ENCODE measurements at regions not wholly inside any gene's neighbourhood (a gene's known extent, or its start where the extent isn't known, plus 50 kb on each side); places are given as distances from the start of the nearest gene placed in this dataset.

GRCh38 chr9:96087669-96088299 is 212.3 kb downstream of the ERCC6L2 start:
- DNase-seq (ENCODE audit: low read depth): no peak

GRCh38 chr9:96086936-96087571 is 211.6 kb downstream of the ERCC6L2 start:
- no peak for DNase-seq (ENCODE audit: low read depth)

- DNase-seq (ENCODE audit: low read depth): no peak
These were observed 210.1 kb downstream of the ERCC6L2 start for GRCh38 chr9:96085491-96086143.

- no peak for DNase-seq (ENCODE audit: low read depth)
These were observed 208.8 kb downstream of the ERCC6L2 start for GRCh38 chr9:96084331-96084734.

GRCh38 chr9:96082516-96083232 is 207.2 kb downstream of the ERCC6L2 start:
- no peak for DNase-seq (ENCODE audit: low read depth)

GRCh38 chr9:96080364-96080763 is 204.9 kb downstream of the ERCC6L2 start:
- no peak for DNase-seq (ENCODE audit: low read depth)

- no peak for DNase-seq (ENCODE audit: low read depth)
These were observed 204.3 kb downstream of the ERCC6L2 start for GRCh38 chr9:96079779-96080178.

GRCh38 chr9:96078897-96079490 is 203.5 kb downstream of the ERCC6L2 start:
- no peak for DNase-seq (ENCODE audit: low read depth)

- no peak for DNase-seq (ENCODE audit: low read depth)
These were observed 200.3 kb downstream of the ERCC6L2 start for GRCh38 chr9:96075757-96076156.

- no peak for DNase-seq (ENCODE audit: low read depth)
These were observed 199.6 kb downstream of the ERCC6L2 start for GRCh38 chr9:96075111-96075510.

GRCh38 chr9:96073531-96074480 is 198.3 kb downstream of the ERCC6L2 start:
- DNase-seq (ENCODE audit: low read depth): no peak

GRCh38 chr9:96072930-96073329 is 197.4 kb downstream of the ERCC6L2 start:
- DNase-seq (ENCODE audit: low read depth): no peak

GRCh38 chr9:96071815-96072124 is 196.3 kb downstream of the ERCC6L2 start:
- DNase-seq (ENCODE audit: low read depth): no peak

- no peak for DNase-seq (ENCODE audit: low read depth)
These were observed 195.8 kb downstream of the ERCC6L2 start for GRCh38 chr9:96071076-96071814.

GRCh38 chr9:96069629-96070220 is 194.2 kb downstream of the ERCC6L2 start:
- no peak for DNase-seq (ENCODE audit: low read depth)

GRCh38 chr9:96068511-96068910 is 193.0 kb downstream of the ERCC6L2 start:
- DNase-seq (ENCODE audit: low read depth): no peak

GRCh38 chr9:96067600-96067999 is 192.1 kb downstream of the ERCC6L2 start:
- no peak for DNase-seq (ENCODE audit: low read depth)

GRCh38 chr9:96067004-96067403 is 191.5 kb downstream of the ERCC6L2 start:
- no peak for DNase-seq (ENCODE audit: low read depth)

GRCh38 chr9:96065482-96066251 is 190.2 kb downstream of the ERCC6L2 start:
- no peak for DNase-seq (ENCODE audit: low read depth)
